ENCODE measurements at regions not wholly inside any gene's neighbourhood (a gene's known extent, or its start where the extent isn't known, plus 50 kb on each side); places are given as distances from the start of the nearest gene placed in this dataset.

DNA sequence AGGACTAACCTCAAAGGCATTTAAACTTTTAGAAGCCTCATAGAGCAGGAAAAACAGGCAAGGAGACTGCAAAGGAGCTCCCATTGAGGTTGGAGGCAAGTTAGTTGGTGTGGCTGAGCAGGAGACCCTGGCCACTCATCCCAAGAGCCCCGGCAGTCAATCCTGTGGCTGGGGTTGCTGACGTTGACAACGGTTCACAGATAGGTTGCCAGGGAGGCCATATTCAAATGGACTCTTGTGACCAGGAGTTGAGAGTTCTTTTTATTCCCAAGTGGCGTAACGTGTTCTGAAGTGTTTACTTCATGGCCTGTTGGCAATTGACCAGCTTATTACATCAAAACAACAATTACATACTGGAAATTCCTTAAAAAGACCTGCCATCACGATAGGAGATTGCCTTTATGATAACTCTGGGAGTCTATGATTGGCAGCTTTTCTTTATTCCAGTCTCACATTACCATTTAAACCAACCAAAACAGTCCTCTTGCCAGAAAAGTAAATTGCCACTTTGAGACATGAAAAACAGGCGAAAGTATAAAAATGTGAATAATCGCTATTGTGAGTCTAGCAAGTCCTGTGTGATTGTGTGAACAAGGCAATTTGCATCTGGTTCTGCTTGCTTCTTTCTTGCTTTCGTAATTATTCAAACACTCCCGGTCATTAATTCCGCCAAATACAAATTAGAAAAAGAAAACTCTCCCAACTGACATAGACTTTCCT is 394.9 kb downstream of the MED10 start:
- TF ChIP-seq POLR2AphosphoS5 (IDR thresholded peaks at IDR 0.05; ENCODE audit: low read depth, low read length) (no peak), CTCF (IDR thresholded peaks at IDR 0.05; ENCODE audit: control extremely low read depth in 1 of 3, insufficient read depth in 1 of 3, low read depth in 1 of 3, low read length in 3 of 3) (no peak), MAX (IDR thresholded peaks at IDR 0.05) (no peak), TCF12 (IDR thresholded peaks at IDR 0.05; ENCODE audit: low read depth, low read length) (no peak), SAP30 (IDR thresholded peaks at IDR 0.05; ENCODE audit: insufficient read depth, insufficient replicate concordance, low read length) (no peak), POLR2A (IDR thresholded peaks at IDR 0.05; ENCODE audit: control extremely low read depth in 1 of 2, low read depth in 2 of 2, low read length in 2 of 2) (no peak), CEBPB (IDR thresholded peaks at IDR 0.05; ENCODE audit: low read depth, low read length) (no peak), HDAC6 (IDR thresholded peaks at IDR 0.05; ENCODE audit: low read depth, low read length) (no peak), EP300 (IDR thresholded peaks at IDR 0.05; ENCODE audit: borderline replicate concordance in 1 of 2, low read depth in 2 of 2, low read length in 2 of 2) (no peak), SRF (IDR thresholded peaks at IDR 0.05; ENCODE audit: low read depth, low read length) (no peak)

Data from H1 (cell line).